ENCODE measurements at regions not wholly inside any gene's neighbourhood (a gene's known extent, or its start where the extent isn't known, plus 50 kb on each side); places are given as distances from the start of the nearest gene placed in this dataset.

DNA sequence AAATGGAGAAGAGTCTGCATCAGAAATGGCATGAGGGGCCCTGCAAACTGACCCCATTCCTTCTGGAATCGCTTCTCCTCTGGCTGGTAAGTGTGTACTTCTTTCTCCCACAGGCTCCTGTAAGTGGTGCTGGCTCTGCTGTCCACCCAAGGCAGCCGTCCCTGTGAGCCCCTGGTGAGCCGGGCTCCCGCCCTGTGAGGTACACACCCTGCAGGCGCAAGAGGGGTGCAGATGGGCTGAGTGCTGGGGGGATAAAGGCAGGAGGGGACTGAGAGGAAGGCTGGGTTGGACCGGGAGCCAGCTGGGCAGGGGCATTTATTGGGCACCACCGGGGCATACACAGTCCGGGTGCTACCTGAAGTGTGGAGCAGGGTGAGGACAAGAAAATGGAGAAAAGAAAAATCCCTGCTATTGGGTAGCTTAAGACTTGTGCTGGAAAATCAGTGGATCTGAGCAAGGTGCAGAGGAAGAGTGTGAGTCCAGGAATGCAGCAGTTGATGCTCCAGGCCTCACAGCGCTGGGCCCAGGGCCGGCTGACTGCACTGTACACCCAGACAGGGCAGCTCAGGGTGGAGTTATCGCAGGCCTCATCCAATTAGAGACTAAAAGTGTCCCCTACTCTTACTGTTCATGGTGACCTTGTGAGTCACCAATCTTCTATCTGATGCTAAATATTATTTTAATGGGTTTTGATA, 455.1 kb upstream of the B3GAT1 start (continued):
- TF ChIP-seq THAP7 (CRISPR knock-in tag; IDR thresholded peaks at IDR 0.05) = no peak

- Histone ChIP-seq H3K27ac (ENCODE audit: extremely low read depth, low read depth, low read length) (no peak overlapping the region), H3K79me2 (ENCODE audit: control insufficient read depth, insufficient read depth, low read length) (no peaks in the 10 kb centered on the region), H2AFZ (ENCODE audit: low read depth, low read length) (no peak overlapping the region), H4K20me1 (replicated peaks; ENCODE audit: control insufficient read depth, insufficient read depth, low read length) (no peaks in the 10 kb centered on the region; the same call in 1 of the 2 replicates), H3K4me3 (no peak overlapping the region), H3K9me1 (ENCODE audit: control insufficient read depth, insufficient read depth, low read length) (no peaks in the 10 kb centered on the region), H3K4me1 (replicated peaks in 1 of 2; ENCODE audit: control insufficient read depth in 2 of 2, insufficient read depth in 2 of 2, low read length in 2 of 2) (no peaks in the 10 kb centered on the region), H3K27me3 (ENCODE audit: control insufficient read depth in 2 of 2, insufficient read depth in 2 of 2, low read length in 2 of 2) (peaks cover 0 to 4% of the 10 kb centered on the region in 2 experiments; a peak in 1 of 5 replicates), H3K9me3 (replicated peaks; ENCODE audit: control insufficient read depth, insufficient read depth, low read depth, low read length) (no peaks in the 10 kb centered on the region), H3K9ac (ENCODE audit: insufficient read depth in 1 of 2, low read depth in 2 of 2, low read length in 2 of 2) (no peak overlapping the region), H3K36me3 (ENCODE audit: control insufficient read depth, insufficient read depth, low read length) (no peaks in the 10 kb centered on the region), H3K4me2 (ENCODE audit: insufficient read depth, low read length) (no peak overlapping the region)
- BruUV-seq (replicated peaks) = no TSS peak
- 2% methylated on average over 4 of the region's 6 CpGs for WGBS (ENCODE audit: insufficient coverage, low coverage, missing lambda C conversion rate)
- TF ChIP-seq ZNF146 (CRISPR knock-in tag; IDR thresholded peaks at IDR 0.05; ENCODE audit: unreplicated experiment) = no peak
- no peak for TF ChIP-seq MECOM (CRISPR knock-in tag; IDR thresholded peaks at IDR 0.05)
- intact Hi-C loops (cut with micrococcal nuclease) = loop anchor here (5.0 kb wide), 1 partner anchor 76 kb away; no protein-coding TSS in a partner anchor
- CTCF ChIA-PET (ENCODE audit: low intra/inter-chr PET ratio) = no interaction called here
- FAIRE-seq (no peak), ATAC-seq (no peak), DNase-seq (ENCODE audit: extremely low read depth in 1 of 4, low spot score in 3 of 4) (no peak)
- POLR2A ChIA-PET = no interaction called here
- in situ Hi-C loops (cut with MboI) = no loop called here
These were observed 454.2 kb upstream of the B3GAT1 start for GRCh38 chr11:134866215-134866614.

DNA sequence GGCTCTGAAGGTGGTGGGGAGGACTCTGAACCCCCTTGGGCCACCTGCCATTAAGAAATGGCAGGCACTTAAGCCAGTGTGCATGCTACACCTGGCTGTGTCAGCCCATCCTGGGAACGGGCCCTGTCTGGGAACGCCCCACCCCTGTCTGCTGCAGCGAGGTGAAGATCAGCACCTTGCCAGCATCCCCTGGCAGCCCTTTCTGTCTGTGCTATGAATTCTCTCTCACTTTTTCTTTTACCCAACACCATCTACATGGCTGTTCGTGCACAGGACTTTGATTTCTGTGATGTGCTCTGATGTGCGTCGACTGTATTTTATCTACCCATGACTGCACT, 452.9 kb upstream of the B3GAT1 start:
- CTCF ChIA-PET (ENCODE audit: low intra/inter-chr PET ratio) = no interaction called here
- Histone ChIP-seq H3K4me2 (ENCODE audit: insufficient read depth, low read length) (no peak overlapping the region), H3K27me3 (ENCODE audit: control insufficient read depth in 2 of 2, insufficient read depth in 2 of 2, low read length in 2 of 2) (peaks cover 0 to 4% of the 10 kb centered on the region in 2 experiments; a peak in 1 of 5 replicates), H3K79me2 (ENCODE audit: control insufficient read depth, insufficient read depth, low read length) (no peaks in the 10 kb centered on the region), H3K9ac (ENCODE audit: insufficient read depth in 1 of 2, low read depth in 2 of 2, low read length in 2 of 2) (no peak overlapping the region), H4K20me1 (replicated peaks; ENCODE audit: control insufficient read depth, insufficient read depth, low read length) (no peaks in the 10 kb centered on the region; the same call in 1 of the 2 replicates), H3K4me1 (replicated peaks in 1 of 2; ENCODE audit: control insufficient read depth in 2 of 2, insufficient read depth in 2 of 2, low read length in 2 of 2) (no peaks in the 10 kb centered on the region), H2AFZ (ENCODE audit: low read depth, low read length) (no peak overlapping the region), H3K9me3 (replicated peaks; ENCODE audit: control insufficient read depth, insufficient read depth, low read depth, low read length) (no peaks in the 10 kb centered on the region), H3K36me3 (ENCODE audit: control insufficient read depth, insufficient read depth, low read length) (no peaks in the 10 kb centered on the region), H3K9me1 (ENCODE audit: control insufficient read depth, insufficient read depth, low read length) (no peaks in the 10 kb centered on the region), H3K4me3 (no peak overlapping the region), H3K27ac (ENCODE audit: extremely low read depth, low read depth, low read length) (no peak overlapping the region)
- DNase-seq (ENCODE audit: extremely low read depth in 1 of 4, low spot score in 3 of 4) = no peak
- in situ Hi-C loops (cut with MboI) = no loop called here
- intact Hi-C loops (cut with micrococcal nuclease) = loop anchor here (5.0 kb wide), 1 partner anchor 77 kb away; no protein-coding TSS in a partner anchor
- POLR2A ChIA-PET = no interaction called here
- BruUV-seq (replicated peaks) = no TSS peak
- ATAC-seq = no peak
- no peak for FAIRE-seq
- 4% methylated on average over 6 of the region's 6 CpGs for WGBS (ENCODE audit: insufficient coverage, low coverage, missing lambda C conversion rate)
- TF ChIP-seq NCOA6 (IDR thresholded peaks at IDR 0.05) (no peak), POLR2B (IDR thresholded peaks at IDR 0.05; ENCODE audit: low read depth, partially characterized antibody) (no peak)
- TF ChIP-seq, protein P1, sequence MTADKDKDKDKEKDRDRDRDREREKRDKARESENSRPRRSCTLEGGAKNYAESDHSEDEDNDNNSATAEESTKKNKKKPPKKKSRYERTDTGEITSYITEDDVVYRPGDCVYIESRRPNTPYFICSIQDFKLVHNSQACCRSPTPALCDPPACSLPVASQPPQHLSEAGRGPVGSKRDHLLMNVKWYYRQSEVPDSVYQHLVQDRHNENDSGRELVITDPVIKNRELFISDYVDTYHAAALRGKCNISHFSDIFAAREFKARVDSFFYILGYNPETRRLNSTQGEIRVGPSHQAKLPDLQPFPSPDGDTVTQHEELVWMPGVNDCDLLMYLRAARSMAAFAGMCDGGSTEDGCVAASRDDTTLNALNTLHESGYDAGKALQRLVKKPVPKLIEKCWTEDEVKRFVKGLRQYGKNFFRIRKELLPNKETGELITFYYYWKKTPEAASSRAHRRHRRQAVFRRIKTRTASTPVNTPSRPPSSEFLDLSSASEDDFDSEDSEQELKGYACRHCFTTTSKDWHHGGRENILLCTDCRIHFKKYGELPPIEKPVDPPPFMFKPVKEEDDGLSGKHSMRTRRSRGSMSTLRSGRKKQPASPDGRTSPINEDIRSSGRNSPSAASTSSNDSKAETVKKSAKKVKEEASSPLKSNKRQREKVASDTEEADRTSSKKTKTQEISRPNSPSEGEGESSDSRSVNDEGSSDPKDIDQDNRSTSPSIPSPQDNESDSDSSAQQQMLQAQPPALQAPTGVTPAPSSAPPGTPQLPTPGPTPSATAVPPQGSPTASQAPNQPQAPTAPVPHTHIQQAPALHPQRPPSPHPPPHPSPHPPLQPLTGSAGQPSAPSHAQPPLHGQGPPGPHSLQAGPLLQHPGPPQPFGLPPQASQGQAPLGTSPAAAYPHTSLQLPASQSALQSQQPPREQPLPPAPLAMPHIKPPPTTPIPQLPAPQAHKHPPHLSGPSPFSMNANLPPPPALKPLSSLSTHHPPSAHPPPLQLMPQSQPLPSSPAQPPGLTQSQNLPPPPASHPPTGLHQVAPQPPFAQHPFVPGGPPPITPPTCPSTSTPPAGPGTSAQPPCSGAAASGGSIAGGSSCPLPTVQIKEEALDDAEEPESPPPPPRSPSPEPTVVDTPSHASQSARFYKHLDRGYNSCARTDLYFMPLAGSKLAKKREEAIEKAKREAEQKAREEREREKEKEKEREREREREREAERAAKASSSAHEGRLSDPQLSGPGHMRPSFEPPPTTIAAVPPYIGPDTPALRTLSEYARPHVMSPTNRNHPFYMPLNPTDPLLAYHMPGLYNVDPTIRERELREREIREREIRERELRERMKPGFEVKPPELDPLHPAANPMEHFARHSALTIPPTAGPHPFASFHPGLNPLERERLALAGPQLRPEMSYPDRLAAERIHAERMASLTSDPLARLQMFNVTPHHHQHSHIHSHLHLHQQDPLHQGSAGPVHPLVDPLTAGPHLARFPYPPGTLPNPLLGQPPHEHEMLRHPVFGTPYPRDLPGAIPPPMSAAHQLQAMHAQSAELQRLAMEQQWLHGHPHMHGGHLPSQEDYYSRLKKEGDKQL (CRISPR knock-in tag; IDR thresholded peaks at IDR 0.05; ENCODE audit: borderline replicate concordance) = no peak
